SU-DHL-6 (cell line): ENCODE measurements at regions not wholly inside any gene's neighbourhood (a gene's known extent, or its start where the extent isn't known, plus 50 kb on each side); places are given as distances from the start of the nearest gene placed in this dataset.
"Not testable (repeated sequence)": the region's sequence is repeated elsewhere in the genome, so short reads cannot be mapped to it uniquely, and the experiment has no call there.

Source experiments
- H2AFZ ChIP-seq: fragments of 200-600 bp; sonication (generic); 2 replicates; pipeline ENCODE4 v1.6.1; 2014; ENCODE audit warnings: low read depth, mild to moderate bottlenecking, moderate library complexity, mixed read lengths, antibody characterized with exemption, low read length; ENCODE audit not compliant: severe bottlenecking
- H3F3A ChIP-seq: fragments of 200-600 bp; shearing (Covaris generic); 2 replicates; pipeline ENCODE4 v1.6.0; 2016; ENCODE audit warnings: antibody characterized with exemption, mild to moderate bottlenecking; ENCODE audit not compliant: insufficient read depth
- H3K27ac ChIP-seq: fragments of 200-600 bp; sonication (generic); 2 replicates; pipeline ENCODE4 v1.5.1; 2016; ENCODE audit warnings: low read depth, mild to moderate bottlenecking, low read length, moderate library complexity, mixed read lengths
- H3K27me3 ChIP-seq: fragments of 200-600 bp; sonication (generic), shearing (Covaris generic); 2 replicates; pipeline ENCODE4 v1.6.0; 2014; ENCODE audit warnings: mild to moderate bottlenecking, low read length
- H3K36me3 ChIP-seq: fragments of 200-600 bp; sonication (generic); 2 replicates; pipeline ENCODE4 v1.6.1; 2014; ENCODE audit warnings: mild to moderate bottlenecking, low read length, mixed read lengths
- H3K4me2 ChIP-seq: fragments of 300-600, 200-600 bp; shearing (Covaris generic), sonication (generic); 2 replicates; pipeline ENCODE4 v1.6.0; 2014; ENCODE audit warnings: low read length, low read depth, mild to moderate bottlenecking; ENCODE audit not compliant: poor library complexity, severe bottlenecking
- H3K4me3 ChIP-seq: fragments of 200-600 bp; sonication (generic); 2 replicates; pipeline ENCODE4 v1.5.1; 2014; ENCODE audit warnings: antibody characterized with exemption, low read length, mild to moderate bottlenecking, mixed read lengths; ENCODE audit not compliant: insufficient read depth, poor library complexity, severe bottlenecking
- H3K79me2 ChIP-seq: fragments of 200-600 bp; sonication (generic); 2 replicates; pipeline ENCODE4 v1.6.1; 2014; ENCODE audit warnings: mild to moderate bottlenecking, low read length, moderate library complexity; ENCODE audit not compliant: insufficient read depth
- H3K9ac ChIP-seq: fragments of 200-600 bp; sonication (generic); 2 replicates; pipeline ENCODE4 v1.7.0; 2014; ENCODE audit warnings: mild to moderate bottlenecking, low read length
- H3K9me2 ChIP-seq: fragments of 200-600 bp; sonication (generic); replicated peaks from 2 replicates; pipeline ENCODE4 v1.6.1; 2014; ENCODE audit warnings: low read length; ENCODE audit not compliant: insufficient read depth
- H3K9me3 ChIP-seq: fragments of 200-600 bp; sonication (generic); 2 replicates; pipeline ENCODE4 v1.6.1; 2014; ENCODE audit warnings: low read length, mixed read lengths; ENCODE audit not compliant: insufficient read depth
- H4K20me1 ChIP-seq: fragments of 200-600 bp; sonication (generic); 2 replicates; pipeline ENCODE4 v1.6.1; 2014; ENCODE audit warnings: low read depth, mild to moderate bottlenecking, antibody characterized with exemption, low read length, moderate library complexity, mixed read lengths
- CTCF ChIP-seq: fragments of 200-600 bp; sonication (generic); IDR thresholded peaks from one replicate; pipeline ENCODE4 v1.5.1; 2017; ENCODE audit warnings: antibody characterized with exemption, mild to moderate bottlenecking, low read length, moderate library complexity; ENCODE audit not compliant: insufficient read depth, poor library complexity, severe bottlenecking
- EZH2phosphoT487 ChIP-seq: fragments of 200-600 bp; sonication (generic), shearing (Covaris generic); conservative IDR thresholded peaks from 2 replicates; pipeline ENCODE4 v1.6.1; 2018; ENCODE audit warnings: mild to moderate bottlenecking, antibody characterized with exemption, low read length, moderate library complexity, mixed read lengths

GRCh38 chr7:46752881-46753366 is 829.0 kb downstream of the TNS3 start:
- Histone ChIP-seq H3K79me2 (no peaks in the 10 kb centered on the region), H3K4me2 (no peak overlapping the region), H2AFZ (no peak overlapping the region), H3K36me3 (no peaks in the 10 kb centered on the region), H3K4me3 (no peak overlapping the region), H3K9me3 (no peaks in the 10 kb centered on the region), H3K27me3 (no peaks in the 10 kb centered on the region), H4K20me1 (no peaks in the 10 kb centered on the region), H3K9me2 (no peaks in the 10 kb centered on the region), H3F3A (no peaks in the 10 kb centered on the region), H3K9ac (no peak overlapping the region), H3K27ac (no peak overlapping the region)
- TF ChIP-seq EZH2phosphoT487 (no peak), CTCF (no peak)

- H3K27ac ChIP-seq, H3K27me3 ChIP-seq, H3K79me2 ChIP-seq, H4K20me1 ChIP-seq, H3K4me2 ChIP-seq, H3K9me2 ChIP-seq, H3K36me3 ChIP-seq, H3F3A ChIP-seq, H3K9me3 ChIP-seq, H2AFZ ChIP-seq, H3K4me3 ChIP-seq, H3K9ac ChIP-seq: not testable (repeated sequence)
These were observed 829.8 kb downstream of the TNS3 start for GRCh38 chr7:46751927-46752723.

- no peaks in the 10 kb centered on the region for H3K36me3 ChIP-seq
- no peaks in the 10 kb centered on the region for H3K27me3 ChIP-seq
- H3K79me2 ChIP-seq: no peaks in the 10 kb centered on the region
- no peak overlapping the region for H3K4me2 ChIP-seq
- H3K27ac ChIP-seq: no peak overlapping the region
- TF ChIP-seq EZH2phosphoT487 (no peak), CTCF (no peak)
- no peaks in the 10 kb centered on the region for H3F3A ChIP-seq
- H4K20me1 ChIP-seq: no peaks in the 10 kb centered on the region
- no peak overlapping the region for H3K9ac ChIP-seq
- H3K4me3 ChIP-seq: no peak overlapping the region
- no peaks in the 10 kb centered on the region for H3K9me3 ChIP-seq
- H2AFZ ChIP-seq: no peak overlapping the region
- no peaks in the 10 kb centered on the region for H3K9me2 ChIP-seq
These were observed 830.4 kb upstream of the IGFBP3 start for GRCh38 chr7:46751471-46751870.

- Histone ChIP-seq H3K79me2 (no peaks in the 10 kb centered on the region), H3F3A (no peaks in the 10 kb centered on the region), H3K9ac (no peak overlapping the region), H3K9me3 (no peaks in the 10 kb centered on the region), H3K27me3 (no peaks in the 10 kb centered on the region), H4K20me1 (no peaks in the 10 kb centered on the region), H2AFZ (no peak overlapping the region), H3K4me3 (no peak overlapping the region), H3K36me3 (no peaks in the 10 kb centered on the region), H3K9me2 (no peaks in the 10 kb centered on the region), H3K27ac (no peak overlapping the region), H3K4me2 (no peak overlapping the region)
- TF ChIP-seq EZH2phosphoT487: no peak
- no peak for TF ChIP-seq CTCF
These were observed 829.3 kb upstream of the IGFBP3 start for GRCh38 chr7:46750321-46750865.
